Activated CD4-positive, alpha-beta T cell treated with anti-CD3 and anti-CD28 coated beads, Interleukin-10, Interleukin-2, amounts not matched to agents 100 ng/mL and 50 ng/mL, durations not matched to agents 16 hours and 8 hours (primary cell): ENCODE measurements at regions not wholly inside any gene's neighbourhood (a gene's known extent, or its start where the extent isn't known, plus 50 kb on each side); places are given as distances from the start of the nearest gene placed in this dataset.

Experiments
- DNase-seq: peaks from one replicate; pipeline ENCODE4 v3.0.0-alpha.2; 2020

GRCh38 chr15:46567968-46568367, 933.1 kb downstream of the SQOR start:
- DNase-seq = no peak

GRCh38 chr15:46569781-46570180, 935.0 kb downstream of the SQOR start:
- no peak for DNase-seq

GRCh38 chr15:46576646-46577395, 942.0 kb downstream of the SQOR start:
- no peak for DNase-seq

GRCh38 chr15:46577767-46578166, 942.9 kb downstream of the SQOR start:
- DNase-seq = no peak

- no peak for DNase-seq
These were observed 945.7 kb downstream of the SQOR start for GRCh38 chr15:46580487-46580886.

GRCh38 chr15:46580924-46581323, 946.1 kb downstream of the SQOR start:
- DNase-seq = no peak

- no peak for DNase-seq
These were observed 954.3 kb downstream of the SQOR start for GRCh38 chr15:46589088-46589487.

GRCh38 chr15:46591462-46591861, 956.6 kb downstream of the SQOR start:
- no peak for DNase-seq

GRCh38 chr15:46595016-46595415, 960.2 kb downstream of the SQOR start:
- DNase-seq = no peak

GRCh38 chr15:46607077-46607476, 972.2 kb downstream of the SQOR start:
- no peak for DNase-seq

GRCh38 chr15:46616033-46616432, 981.2 kb downstream of the SQOR start:
- no peak for DNase-seq

GRCh38 chr15:46617507-46617906, 982.7 kb downstream of the SQOR start:
- no peak for DNase-seq

- DNase-seq = no peak
These were observed 984.2 kb downstream of the SQOR start for GRCh38 chr15:46618984-46619383.

GRCh38 chr15:46620392-46621013, 985.7 kb downstream of the SQOR start:
- DNase-seq = no peak

GRCh38 chr15:46622851-46623250, 988.0 kb downstream of the SQOR start:
- DNase-seq = no peak

GRCh38 chr15:46636206-46636605, 1001.4 kb downstream of the SQOR start:
- DNase-seq = no peak

GRCh38 chr15:46644501-46645481, 1010.0 kb downstream of the SQOR start:
- no peak for DNase-seq

- DNase-seq = no peak
These were observed 1011.7 kb downstream of the SQOR start for GRCh38 chr15:46646490-46646889.

GRCh38 chr15:46647046-46647445, 1012.2 kb downstream of the SQOR start:
- DNase-seq = no peak

- no peak for DNase-seq
These were observed 1017.4 kb downstream of the SQOR start for GRCh38 chr15:46652266-46652665.

- no peak for DNase-seq
These were observed 1020.2 kb downstream of the SQOR start for GRCh38 chr15:46654993-46655392.

- DNase-seq = no peak
These were observed 1025.4 kb downstream of the SQOR start for GRCh38 chr15:46660096-46660842.

- no peak for DNase-seq
These were observed 1035.4 kb downstream of the SQOR start for GRCh38 chr15:46670258-46670657.
